H9 (cell line): ENCODE measurements at regions not wholly inside any gene's neighbourhood (a gene's known extent, or its start where the extent isn't known, plus 50 kb on each side); places are given as distances from the start of the nearest gene placed in this dataset.

Experiments used
- DNase-seq: peaks from one replicate; pipeline ENCODE4 v3.0.0-alpha.2; 2017
- H2AFZ ChIP-seq: one replicate; pipeline ENCODE4 v1.6.1; 2013; ENCODE audit warnings: mild to moderate bottlenecking, low read length, control low read depth, moderate library complexity
- H2AK5ac ChIP-seq: 2 replicates; pipeline ENCODE4 v1.6.1; 2013; ENCODE audit warnings: low read length, control low read depth, mixed read lengths; ENCODE audit not compliant: insufficient read length
- H2BK120ac ChIP-seq: one replicate; pipeline ENCODE4 v1.6.1; 2013; ENCODE audit warnings: low read depth, mild to moderate bottlenecking, low read length, control low read depth, inconsistent platforms; ENCODE audit not compliant: poor library complexity, severe bottlenecking
- H2BK12ac ChIP-seq: 2 replicates; pipeline ENCODE4 v1.6.1; 2013; ENCODE audit warnings: low read length, control low read depth, mixed read lengths, low read depth; ENCODE audit not compliant: insufficient read length
- H2BK15ac ChIP-seq: 2 replicates; pipeline ENCODE4 v1.6.1; 2013; ENCODE audit warnings: low read depth, low read length, control low read depth
- H2BK20ac ChIP-seq: one replicate; pipeline ENCODE4 v1.6.1; 2013; ENCODE audit warnings: low read depth, mild to moderate bottlenecking, low read length, control low read depth, inconsistent platforms; ENCODE audit not compliant: poor library complexity, severe bottlenecking
- H2BK5ac ChIP-seq: 2 replicates; pipeline ENCODE4 v1.6.1; 2013; ENCODE audit warnings: low read length, control low read depth, mixed read lengths; ENCODE audit not compliant: insufficient read length
- H3K14ac ChIP-seq: 2 replicates; pipeline ENCODE4 v1.6.1; 2013; ENCODE audit warnings: low read length, control low read depth; ENCODE audit not compliant: insufficient read depth
- H3K18ac ChIP-seq: 2 replicates; pipeline ENCODE4 v1.6.1; 2013; ENCODE audit warnings: low read depth, mild to moderate bottlenecking, mixed read lengths, low read length, control low read depth; ENCODE audit not compliant: insufficient read length
- H3K23ac ChIP-seq: 2 replicates; pipeline ENCODE4 v1.6.1; 2013; ENCODE audit warnings: low read length, control low read depth, mixed read lengths, low read depth; ENCODE audit not compliant: insufficient read length
- H3K23me2 ChIP-seq: 2 replicates; pipeline ENCODE4 v1.6.1; 2013; ENCODE audit warnings: low read depth, mild to moderate bottlenecking, mixed read lengths, low read length, control low read depth; ENCODE audit not compliant: insufficient read length, poor library complexity, severe bottlenecking
- H3K27ac ChIP-seq: 2 replicates; pipeline ENCODE4 v1.5.1; 2013; ENCODE audit warnings: low read length, control low read depth, mixed read lengths, low read depth; ENCODE audit not compliant: insufficient read length
- H3K27me3 ChIP-seq: 2 replicates; pipeline ENCODE4 v1.6.1; 2013; ENCODE audit warnings: low read length, control low read depth, inconsistent platforms; ENCODE audit not compliant: insufficient read depth
- H3K4ac ChIP-seq: 2 replicates; pipeline ENCODE4 v1.6.1; 2013; ENCODE audit warnings: low read depth, mild to moderate bottlenecking, control low read depth, inconsistent platforms, low read length, moderate library complexity
- H3K4me1 ChIP-seq: 2 replicates; pipeline ENCODE4 v1.6.1; 2013; ENCODE audit warnings: low read length, control low read depth, inconsistent platforms; ENCODE audit not compliant: insufficient read depth
- H3K4me2 ChIP-seq: 2 replicates; pipeline ENCODE4 v1.6.1; 2013; ENCODE audit warnings: low read length, control low read depth, mixed read lengths; ENCODE audit not compliant: insufficient read length, insufficient read depth
- H3K56ac ChIP-seq: 2 replicates; pipeline ENCODE4 v1.6.1; 2013; ENCODE audit warnings: low read depth, mild to moderate bottlenecking, mixed read lengths, low read length, control low read depth; ENCODE audit not compliant: insufficient read length
- H3K79me1 ChIP-seq: 2 replicates; pipeline ENCODE4 v1.6.1; 2013; ENCODE audit warnings: low read depth, mild to moderate bottlenecking, moderate library complexity, low read length, control low read depth, inconsistent platforms; ENCODE audit not compliant: insufficient read depth, poor library complexity, severe bottlenecking
- H3K79me2 ChIP-seq: 2 replicates; pipeline ENCODE4 v1.6.1; 2013; ENCODE audit warnings: low read length, control low read depth, inconsistent platforms; ENCODE audit not compliant: insufficient read depth
- H3K9ac ChIP-seq: 2 replicates; pipeline ENCODE4 v1.6.1; 2013; ENCODE audit warnings: low read length, control low read depth, mixed read lengths; ENCODE audit not compliant: insufficient read length; ENCODE audit errors: extremely low read depth
- H3K9me3 ChIP-seq: one replicate; pipeline ENCODE4 v1.6.1; 2013; ENCODE audit warnings: low read depth, low read length, inconsistent platforms; ENCODE audit not compliant: control insufficient read depth
- H3T11ph ChIP-seq: one replicate; pipeline ENCODE4 v1.6.1; 2013; ENCODE audit warnings: mild to moderate bottlenecking, low read length, control low read depth, inconsistent platforms
- H4K20me1 ChIP-seq: one replicate; pipeline ENCODE4 v1.6.1; 2013; ENCODE audit not compliant: control insufficient read depth, insufficient read length, insufficient read depth
- H4K5ac ChIP-seq: 2 replicates; pipeline ENCODE4 v1.6.1; 2013; ENCODE audit warnings: low read depth, mild to moderate bottlenecking, mixed read lengths, low read length, control low read depth; ENCODE audit not compliant: insufficient read length
- H4K8ac ChIP-seq: replicated peaks from 2 replicates; pipeline ENCODE4 v1.6.1; 2013; ENCODE audit warnings: low read length, control low read depth, mixed read lengths, low read depth; ENCODE audit not compliant: insufficient read length
- H4K91ac ChIP-seq: 2 replicates; pipeline ENCODE4 v1.6.1; 2013; ENCODE audit warnings: low read depth, mild to moderate bottlenecking, moderate library complexity, mixed read lengths, low read length, control low read depth; ENCODE audit not compliant: insufficient read length
- H3K27ac Mint-ChIP-seq, 3 experiments: 2 replicates in 2 of 3; 3 replicates in 1 of 3; pipeline ENCODE4 v1.8.0; 2020 to 2021; ENCODE audit warnings: mixed read lengths in 3 of 3, mild to moderate bottlenecking in 1 of 3, moderate library complexity in 1 of 3
- H3K27me3 Mint-ChIP-seq: 2 replicates; pipeline ENCODE4 v1.8.0; 2021; ENCODE audit warnings: low read depth, mild to moderate bottlenecking, moderate library complexity, mixed read lengths
- H3K36me3 Mint-ChIP-seq, 3 experiments: 2 replicates in 2 of 3; 3 replicates in 1 of 3; pipeline ENCODE4 v1.8.0; 2020 to 2021; ENCODE audit warnings: low read depth in 3 of 3, mixed read lengths in 3 of 3; ENCODE audit not compliant: insufficient read depth in 1 of 3
- H3K4me1 Mint-ChIP-seq, 2 experiments: 2 replicates each; pipeline ENCODE4 v1.8.0; 2020; ENCODE audit warnings: mixed read lengths in 2 of 2
- H3K4me3 Mint-ChIP-seq, 2 experiments: 2 replicates in 1 of 2; 3 replicates in 1 of 2; pipeline ENCODE4 v1.8.0; 2020 to 2021; ENCODE audit warnings: mild to moderate bottlenecking in 2 of 2, mixed read lengths in 2 of 2, moderate library complexity in 1 of 2
- H3K9me3 Mint-ChIP-seq, 2 experiments: 2 replicates in 1 of 2; 3 replicates in 1 of 2; pipeline ENCODE4 v1.8.0; 2020; ENCODE audit warnings: mild to moderate bottlenecking in 2 of 2, mixed read lengths in 2 of 2, moderate library complexity in 1 of 2
- CTCF ChIP-seq: fragments of 200-600 bp; sonication (generic); conservative IDR thresholded peaks from 3 replicates; pipeline ENCODE4 v1.8.0; 2021; ENCODE audit warnings: antibody characterized with exemption, mild to moderate bottlenecking
- whole genome bisulfite sequencing: extraction: QIAGEN DNeasy Blood & Tissue Kit; methylation state at CpG from one replicate; pipeline ENCODE4 v1.1.7; 2013; ENCODE audit warnings: missing lambda C conversion rate, low lambda C conversion rate, mixed read lengths; ENCODE audit not compliant: insufficient read length; ENCODE audit errors: extremely low coverage; 5-methylcytosine and 5-hydroxymethylcytosine counted together

- Histone ChIP-seq H4K20me1 (no peaks in the 10 kb centered on the region), H3K4ac (no peak overlapping the region), H3K27ac (no peak overlapping the region), H3K56ac (no peak overlapping the region), H2AK5ac (no peak overlapping the region), H2BK15ac (no peak overlapping the region), H4K5ac (no peak overlapping the region), H3K79me2 (no peaks in the 10 kb centered on the region), H3K9ac (no peak overlapping the region), H3K23me2 (no peaks in the 10 kb centered on the region), H3K27me3 (no peaks in the 10 kb centered on the region), H2AFZ (no peak overlapping the region), H4K8ac (no peak overlapping the region), H3K9me3 (peaks cover 9% of the 10 kb centered on the region), H2BK5ac (no peak overlapping the region), H3K79me1 (no peaks in the 10 kb centered on the region), H3K4me1 (no peaks in the 10 kb centered on the region), H3T11ph (no peak overlapping the region), H2BK12ac (no peak overlapping the region), H2BK120ac (no peak overlapping the region), H3K23ac (no peak overlapping the region), H3K14ac (no peak overlapping the region), H3K18ac (no peak overlapping the region), H3K4me2 (no peak overlapping the region), H2BK20ac (no peak overlapping the region), H4K91ac (no peak overlapping the region)
- H3K27me3 Mint-ChIP-seq: no peaks in the 10 kb centered on the region
- H3K4me3 Mint-ChIP-seq: no peak overlapping the region
- H3K9me3 Mint-ChIP-seq: peaks cover 5 to 8% of the 10 kb centered on the region in 2 experiments; a peak in 4 of 5 replicates
- peak overlapping the region in 2 of 3 experiments; percentile 10 to 90; a peak in 2 of 7 replicates for H3K27ac Mint-ChIP-seq
- DNase-seq: no peak
- peaks cover 12 to 19% of the 10 kb centered on the region in 2 experiments for H3K4me1 Mint-ChIP-seq
- WGBS: no CpG with 5 or more reads among the region's 3 CpGs
- TF ChIP-seq CTCF: no peak
- H3K36me3 Mint-ChIP-seq: peaks cover 6 to 8% (median 6%) of the 10 kb centered on the region in 3 experiments
Observed at GRCh38 chr20:39886650-39887190, 802.3 kb downstream of the MAFB start.
